ENCODE measurements at regions not wholly inside any gene's neighbourhood (a gene's known extent, or its start where the extent isn't known, plus 50 kb on each side); places are given as distances from the start of the nearest gene placed in this dataset.

- TF ChIP-seq POU2F2 (IDR thresholded peaks at IDR 0.05; ENCODE audit: low read depth, low read length) = no peak
- TF ChIP-seq SPI1 (IDR thresholded peaks at IDR 0.05; ENCODE audit: low read depth, low read length) = no peak
- FAIRE-seq = no peak
- DNase-seq (ENCODE audit: insufficient read length, low spot score) = no peak
Measured at GRCh38 chr1:228861832-228862180, 126.5 kb downstream of the RHOU start.

DNA sequence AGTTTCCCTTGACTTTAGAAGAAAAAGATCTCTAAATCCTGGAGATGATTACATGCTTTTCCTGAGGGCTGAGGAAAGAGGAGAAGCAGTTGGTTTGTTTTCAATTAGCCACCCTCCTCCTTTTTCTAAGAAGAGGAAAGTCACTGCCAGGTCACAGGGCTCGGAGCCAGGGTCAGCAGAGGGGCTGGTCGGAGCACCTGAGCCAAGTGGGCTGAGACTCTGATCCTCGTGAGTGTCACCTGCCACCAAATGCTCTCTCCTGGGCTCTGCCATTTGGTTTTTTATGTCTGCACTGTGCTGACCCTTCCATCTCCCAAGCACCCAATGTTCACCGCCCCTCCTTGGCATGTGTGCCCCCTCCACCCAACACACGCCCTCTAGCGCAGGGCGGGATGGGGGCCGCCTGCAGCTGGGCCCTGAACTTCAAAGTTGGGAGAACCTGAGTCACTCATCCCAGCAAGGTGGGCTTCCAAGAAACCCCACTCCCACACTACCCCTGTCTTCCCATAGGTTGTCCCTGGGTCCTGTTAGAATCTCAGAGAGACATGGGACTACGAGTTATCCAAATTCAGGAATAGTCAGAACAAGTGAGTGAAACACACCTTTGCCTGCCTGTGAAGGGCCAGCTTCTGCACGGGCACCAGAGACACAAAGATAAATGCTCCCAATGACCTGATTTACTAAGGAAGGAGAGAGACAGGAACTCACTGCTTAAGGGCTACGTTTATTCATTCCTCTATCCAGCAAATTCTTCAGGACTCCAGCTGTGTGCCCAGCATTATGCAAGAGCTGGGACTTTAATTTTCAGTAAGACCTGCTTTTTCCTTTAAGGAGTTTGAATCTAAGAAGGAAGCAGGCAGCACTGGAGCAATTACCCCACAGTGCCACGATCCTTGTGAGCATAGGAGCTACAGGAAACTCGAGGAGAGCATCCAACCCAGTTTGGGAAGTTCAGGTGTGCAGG is 127.5 kb downstream of the RHOU start:
- DNase-seq (ENCODE audit: insufficient read length, low spot score) = no peak
- no peak for FAIRE-seq
- no peak for TF ChIP-seq POLR2AphosphoS5 (IDR thresholded peaks at IDR 0.05; ENCODE audit: low read depth, low read length)
- TF ChIP-seq POU2F2 (IDR thresholded peaks at IDR 0.05; ENCODE audit: low read depth, low read length) = no peak
- TF ChIP-seq POLR2A (IDR thresholded peaks at IDR 0.05; ENCODE audit: low read depth, low read length) = no peak
- no peak for TF ChIP-seq SPI1 (IDR thresholded peaks at IDR 0.05; ENCODE audit: low read depth, low read length)
- TF ChIP-seq PAX5 (IDR thresholded peaks at IDR 0.05; ENCODE audit: insufficient read depth, low read length, severe bottlenecking) = no peak
- TF ChIP-seq TAF1 (IDR thresholded peaks at IDR 0.05; ENCODE audit: low read depth, low read length) = no peak

GRCh38 chr1:228863776-228864175 is 128.5 kb downstream of the RHOU start:
- TF ChIP-seq POU2F2 (IDR thresholded peaks at IDR 0.05; ENCODE audit: low read depth, low read length) = no peak
- no peak for TF ChIP-seq POLR2A (IDR thresholded peaks at IDR 0.05; ENCODE audit: low read depth, low read length)
- no peak for TF ChIP-seq PAX5 (IDR thresholded peaks at IDR 0.05; ENCODE audit: insufficient read depth, low read length, severe bottlenecking)
- TF ChIP-seq POLR2AphosphoS5 (IDR thresholded peaks at IDR 0.05; ENCODE audit: low read depth, low read length) = no peak
- TF ChIP-seq SPI1 (IDR thresholded peaks at IDR 0.05; ENCODE audit: low read depth, low read length) = no peak
- no peak for TF ChIP-seq TAF1 (IDR thresholded peaks at IDR 0.05; ENCODE audit: low read depth, low read length)
- FAIRE-seq = no peak

GRCh38 chr1:228865627-228866330 is 130.5 kb downstream of the RHOU start:
- FAIRE-seq = no peak
- DNase-seq (ENCODE audit: insufficient read length, low spot score) = no peak
- TF ChIP-seq POLR2A (IDR thresholded peaks at IDR 0.05; ENCODE audit: low read depth, low read length) (no peak), POLR2AphosphoS5 (IDR thresholded peaks at IDR 0.05; ENCODE audit: low read depth, low read length) (no peak), PAX5 (IDR thresholded peaks at IDR 0.05; ENCODE audit: insufficient read depth, low read length, severe bottlenecking) (no peak), TAF1 (IDR thresholded peaks at IDR 0.05; ENCODE audit: low read depth, low read length) (no peak), POU2F2 (IDR thresholded peaks at IDR 0.05; ENCODE audit: low read depth, low read length) (no peak), SPI1 (IDR thresholded peaks at IDR 0.05; ENCODE audit: low read depth, low read length) (no peak)

More at GRCh38 chr1:228863776-228864175, 128.5 kb downstream of the RHOU start:
- no peak for DNase-seq (ENCODE audit: insufficient read length, low spot score)

DNA sequence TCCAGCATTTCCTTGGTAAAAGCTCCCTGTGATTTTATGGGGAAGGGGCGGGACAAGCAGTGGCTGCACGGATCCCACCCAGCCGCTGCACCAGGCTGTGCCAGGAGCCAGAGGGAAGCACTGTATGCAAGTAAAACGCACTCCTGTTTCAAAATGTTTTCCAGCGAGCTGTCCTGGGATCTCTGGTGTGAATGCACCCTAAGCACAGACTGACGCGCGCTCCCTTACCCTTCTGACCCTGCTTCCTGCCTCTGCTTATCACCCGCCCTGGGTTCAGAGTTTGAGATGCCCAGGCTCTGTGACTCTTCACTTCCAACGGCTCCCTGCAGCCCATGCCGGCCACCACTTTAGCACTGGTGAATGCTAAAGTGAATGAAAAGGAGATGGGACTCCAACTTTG is 131.2 kb downstream of the RHOU start:
- DNase-seq (ENCODE audit: insufficient read length, low spot score) (no peak), FAIRE-seq (no peak)
- TF ChIP-seq POLR2AphosphoS5 (IDR thresholded peaks at IDR 0.05; ENCODE audit: low read depth, low read length) = no peak
- no peak for TF ChIP-seq SPI1 (IDR thresholded peaks at IDR 0.05; ENCODE audit: low read depth, low read length)
- no peak for TF ChIP-seq TAF1 (IDR thresholded peaks at IDR 0.05; ENCODE audit: low read depth, low read length)
- TF ChIP-seq POU2F2 (IDR thresholded peaks at IDR 0.05; ENCODE audit: low read depth, low read length) = no peak
- no peak for TF ChIP-seq POLR2A (IDR thresholded peaks at IDR 0.05; ENCODE audit: low read depth, low read length)
- no peak for TF ChIP-seq PAX5 (IDR thresholded peaks at IDR 0.05; ENCODE audit: insufficient read depth, low read length, severe bottlenecking)

GRCh38 chr1:228867108-228867950 is 132.1 kb downstream of the RHOU start:
- TF ChIP-seq POU2F2 (IDR thresholded peaks at IDR 0.05; ENCODE audit: low read depth, low read length) (no peak), TAF1 (IDR thresholded peaks at IDR 0.05; ENCODE audit: low read depth, low read length) (no peak), PAX5 (IDR thresholded peaks at IDR 0.05; ENCODE audit: insufficient read depth, low read length, severe bottlenecking) (no peak)
- no peak for FAIRE-seq
- no peak for DNase-seq (ENCODE audit: insufficient read length, low spot score)

DNA sequence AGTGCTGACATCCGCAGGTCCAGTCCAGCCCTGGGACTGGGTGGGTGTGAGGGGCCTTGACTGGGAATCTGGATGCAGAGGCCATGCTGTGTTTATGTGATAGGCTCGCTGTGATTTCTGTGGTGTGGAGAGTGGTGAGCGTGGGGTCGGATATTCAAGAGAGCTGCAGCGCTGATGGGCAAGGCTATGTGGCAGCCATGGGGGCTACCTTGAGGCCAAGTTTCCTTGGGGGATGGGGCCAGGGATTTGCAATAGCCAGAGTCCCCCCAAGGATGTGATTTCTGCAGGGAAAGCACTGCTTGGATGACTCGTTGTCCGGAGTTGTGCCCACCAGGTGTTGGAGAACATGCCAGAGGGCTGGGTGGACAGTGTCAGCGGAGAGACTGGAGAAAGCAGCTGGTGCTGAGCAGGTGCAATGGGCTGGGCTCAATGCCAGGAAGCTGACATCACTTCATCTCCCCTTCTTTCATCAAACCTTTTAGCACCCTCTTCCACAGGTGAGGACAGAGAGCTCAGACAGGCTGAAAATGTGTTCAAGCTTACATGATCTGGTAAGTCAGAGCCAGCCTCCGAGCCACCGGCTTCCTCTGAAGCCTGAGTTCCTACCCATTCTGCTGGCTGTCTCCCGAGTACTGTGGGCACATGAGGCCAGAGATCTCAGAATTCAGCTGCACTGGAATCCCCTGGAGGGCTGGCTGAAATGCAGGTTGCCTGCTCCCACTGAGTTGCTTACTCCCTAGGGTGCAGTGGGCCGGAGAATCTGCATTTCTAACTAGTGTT is 132.9 kb downstream of the RHOU start:
- TF ChIP-seq POU2F2 (IDR thresholded peaks at IDR 0.05; ENCODE audit: low read depth, low read length) (no peak), TAF1 (IDR thresholded peaks at IDR 0.05; ENCODE audit: low read depth, low read length) (no peak), SPI1 (IDR thresholded peaks at IDR 0.05; ENCODE audit: low read depth, low read length) (no peak), POLR2AphosphoS5 (IDR thresholded peaks at IDR 0.05; ENCODE audit: low read depth, low read length) (no peak), POLR2A (IDR thresholded peaks at IDR 0.05; ENCODE audit: low read depth, low read length) (no peak), PAX5 (IDR thresholded peaks at IDR 0.05; ENCODE audit: insufficient read depth, low read length, severe bottlenecking) (no peak)
- FAIRE-seq (no peak), DNase-seq (ENCODE audit: insufficient read length, low spot score) (no peak)

DNA sequence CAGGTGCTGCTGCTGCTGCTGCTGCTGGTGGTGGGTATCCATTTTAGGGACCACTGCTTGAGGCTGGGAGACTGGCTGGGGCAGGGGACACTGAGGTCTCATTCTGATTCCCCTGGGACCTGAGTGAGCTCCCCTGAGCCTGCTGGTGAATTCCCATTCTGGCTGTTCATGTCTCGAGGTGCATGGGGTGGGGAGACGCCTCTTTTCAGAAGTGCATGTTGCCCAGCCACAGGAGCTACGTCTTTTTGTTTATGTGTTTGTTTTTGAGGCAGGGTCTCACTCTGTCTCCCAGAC is 133.4 kb downstream of the RHOU start:
- TF ChIP-seq TAF1 (IDR thresholded peaks at IDR 0.05; ENCODE audit: low read depth, low read length) (no peak), PAX5 (IDR thresholded peaks at IDR 0.05; ENCODE audit: insufficient read depth, low read length, severe bottlenecking) (no peak)
- no peak for FAIRE-seq
- DNase-seq (ENCODE audit: insufficient read length, low spot score) = no peak

- FAIRE-seq (no peak), DNase-seq (ENCODE audit: insufficient read length, low spot score) (no peak)
- TF ChIP-seq POU2F2 (IDR thresholded peaks at IDR 0.05; ENCODE audit: low read depth, low read length) (no peak), PAX5 (IDR thresholded peaks at IDR 0.05; ENCODE audit: insufficient read depth, low read length, severe bottlenecking) (no peak), SPI1 (IDR thresholded peaks at IDR 0.05; ENCODE audit: low read depth, low read length) (no peak), TAF1 (IDR thresholded peaks at IDR 0.05; ENCODE audit: low read depth, low read length) (no peak), POLR2AphosphoS5 (IDR thresholded peaks at IDR 0.05; ENCODE audit: low read depth, low read length) (no peak), POLR2A (IDR thresholded peaks at IDR 0.05; ENCODE audit: low read depth, low read length) (no peak)
Measured at GRCh38 chr1:228869312-228869824, 134.1 kb downstream of the RHOU start.

Measured in GM12891 (cell line).